Stomach (tissue), 8 donors: ENCODE measurements at regions not wholly inside any gene's neighbourhood (a gene's known extent, or its start where the extent isn't known, plus 50 kb on each side); places are given as distances from the start of the nearest gene placed in this dataset.

Experiments
- DNase-seq, 2 donors: peaks; one replicate each; pipeline versions ENCODE4 v3.0.0 to v3.0.0-alpha.2; 2013 to 2019
- H3K27ac ChIP-seq, 5 donors: fragments of 200-600 bp in 4 of 5; sonication (generic) in 4 of 5; one replicate each; pipeline ENCODE4 v1.5.1; 2013 to 2019; ENCODE audit warnings: mild to moderate bottlenecking in 1 of 5, moderate library complexity in 1 of 5
- H3K27me3 ChIP-seq, 3 donors: fragments of 200-600 bp; sonication (generic); one replicate each; pipeline ENCODE4 v1.5.1; 2017 to 2019; ENCODE audit warnings: mixed run types in 1 of 3
- H3K36me3 ChIP-seq, 4 donors: fragments of 200-600 bp; sonication (generic); 1 replicate in 3 of 4; 2 replicates in 1 of 4; pipeline ENCODE4 v1.5.1; 2016 to 2019
- H3K4me1 ChIP-seq, 4 donors: fragments of 200-600 bp; sonication (generic); one replicate each; pipeline ENCODE4 v1.5.1; 2016 to 2019
- H3K4me3 ChIP-seq, 4 donors: fragments of 200-600 bp; sonication (generic) in 3 of 4; one replicate each; pipeline ENCODE4 v1.5.1; 2016 to 2019; ENCODE audit warnings: mild to moderate bottlenecking in 1 of 4
- H3K9me3 ChIP-seq, 4 donors: fragments of 200-600 bp; sonication (generic); one replicate each; pipeline ENCODE4 v1.5.1; 2016 to 2019
- EP300 ChIP-seq: sonication (generic); formaldehyde crosslinking; IDR thresholded peaks from one replicate; pipeline ENCODE4 v1.6.1; 2017; ENCODE audit warnings: antibody characterized with exemption
- POLR2A ChIP-seq, 4 donors: fragments of 450-650 bp; IDR thresholded peaks; one replicate each; pipeline ENCODE4 v1.6.1; 2016; ENCODE audit warnings: antibody characterized with exemption in 4 of 4, control low read depth in 2 of 4, mild to moderate bottlenecking in 1 of 4, moderate library complexity in 1 of 4
- POLR2AphosphoS5 ChIP-seq, 3 donors: sonication (generic); formaldehyde crosslinking; IDR thresholded peaks; one replicate each; pipeline ENCODE4 v1.6.1; 2016; ENCODE audit warnings: antibody characterized with exemption in 3 of 3
- WGBS, 5 donors: extraction: QIAGEN DNeasy Blood & Tissue Kit in 3 of 5; methylation state at CpG; one replicate each; pipeline versions ENCODE4 v1.1.5 to v1.1.7; 2013 to 2018; 5-methylcytosine and 5-hydroxymethylcytosine counted together
- intact Hi-C: fragments of 100-400 bp; cut with DNase I; formaldehyde crosslinking; loops from one replicate; pipeline ENCODE4 v1.15.1; 2023; ENCODE audit warnings: low total_unique reads
- TF ChIP-seq, protein P1 (sequence below), 7 experiments: fragments of 450-650 bp in 4 of 7; fragments of 200-600 bp in 3 of 7; sonication (generic) in 3 of 7; IDR thresholded peaks; one replicate each; pipeline ENCODE4 v1.5.1; 2016 to 2019; ENCODE audit warnings: antibody characterized with exemption in 7 of 7, control low read depth in 2 of 7, mild to moderate bottlenecking in 1 of 7
- donor health status: healthy with polysubstance abuse.
- donor health status: Bipolar disorder and iron deficiency.
- donor health status: healthy.

DNA sequence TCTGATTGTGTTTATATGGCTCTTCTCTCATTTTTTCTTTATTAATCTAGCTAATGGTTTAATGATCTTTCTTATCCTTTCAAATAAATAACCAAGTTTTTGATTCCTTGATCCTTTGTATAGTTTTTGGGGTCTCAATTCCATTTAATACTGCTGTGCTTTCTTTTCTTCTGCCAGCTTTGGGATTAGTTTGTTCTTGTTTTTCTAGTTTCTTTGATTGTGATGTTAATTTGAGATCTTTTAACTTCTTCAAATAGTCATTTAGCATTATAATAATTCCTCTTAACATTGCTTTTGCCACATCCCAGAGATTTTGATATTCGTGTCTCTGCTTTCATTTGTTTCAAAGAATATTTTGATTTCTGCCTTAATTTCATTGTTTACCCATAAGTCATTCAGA lies 1126.6 kb downstream of the NAALADL2 start:
- intact Hi-C loops = no loop called here
- no peak overlapping the region for H3K27ac ChIP-seq
- H3K4me3 ChIP-seq = no peak overlapping the region
- H3K4me1 ChIP-seq = no peaks in the 10 kb centered on the region
- no peak for DNase-seq
- 56 to 64% (median 62%) methylated on average over 1 of the region's 1 CpG for WGBS, 5 donors
- H3K36me3 ChIP-seq = no peaks in the 10 kb centered on the region
- peaks cover 0 to 13% (median 6%) of the 10 kb centered on the region in 4 donors for H3K9me3 ChIP-seq
- TF ChIP-seq POLR2A (IDR thresholded peaks at IDR 0.05) = no peak
- H3K27me3 ChIP-seq = no peaks in the 10 kb centered on the region

DNA sequence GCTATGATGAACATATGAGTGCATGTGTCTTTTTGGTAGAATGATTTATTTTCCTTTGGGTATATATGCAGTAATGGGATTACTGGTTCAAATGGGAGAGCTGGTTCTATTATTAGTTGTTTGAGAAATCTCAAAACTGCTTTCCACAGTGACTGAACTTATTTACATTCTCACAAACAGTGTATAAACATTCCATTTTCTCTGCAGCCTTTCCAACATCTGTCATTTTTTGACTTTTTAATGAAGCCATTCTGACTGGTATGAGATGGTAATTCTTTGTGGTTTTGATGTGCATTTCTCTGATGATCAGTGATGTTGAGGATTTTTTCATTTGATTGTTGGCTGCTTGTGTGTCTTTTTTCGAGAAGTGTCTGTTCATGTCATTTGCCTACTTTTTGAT lies 1124.2 kb downstream of the NAALADL2 start:
- H3K36me3 ChIP-seq = no peaks in the 10 kb centered on the region
- H3K9me3 ChIP-seq = peaks cover 0 to 14% (median 6%) of the 10 kb centered on the region in 4 donors
- DNase-seq = no peak
- no peaks in the 10 kb centered on the region for H3K27me3 ChIP-seq
- intact Hi-C loops = no loop called here
- no peak overlapping the region for H3K27ac ChIP-seq
- 0 to 73% (median 45%) methylated on average over 1 of the region's 1 CpG for WGBS, 5 donors
- no peaks in the 10 kb centered on the region for H3K4me1 ChIP-seq
- no peak for TF ChIP-seq POLR2A (IDR thresholded peaks at IDR 0.05)
- TF ChIP-seq EP300 = no peak
- no peak for TF ChIP-seq POLR2AphosphoS5 (IDR thresholded peaks at IDR 0.05)
- TF ChIP-seq, protein P1, sequence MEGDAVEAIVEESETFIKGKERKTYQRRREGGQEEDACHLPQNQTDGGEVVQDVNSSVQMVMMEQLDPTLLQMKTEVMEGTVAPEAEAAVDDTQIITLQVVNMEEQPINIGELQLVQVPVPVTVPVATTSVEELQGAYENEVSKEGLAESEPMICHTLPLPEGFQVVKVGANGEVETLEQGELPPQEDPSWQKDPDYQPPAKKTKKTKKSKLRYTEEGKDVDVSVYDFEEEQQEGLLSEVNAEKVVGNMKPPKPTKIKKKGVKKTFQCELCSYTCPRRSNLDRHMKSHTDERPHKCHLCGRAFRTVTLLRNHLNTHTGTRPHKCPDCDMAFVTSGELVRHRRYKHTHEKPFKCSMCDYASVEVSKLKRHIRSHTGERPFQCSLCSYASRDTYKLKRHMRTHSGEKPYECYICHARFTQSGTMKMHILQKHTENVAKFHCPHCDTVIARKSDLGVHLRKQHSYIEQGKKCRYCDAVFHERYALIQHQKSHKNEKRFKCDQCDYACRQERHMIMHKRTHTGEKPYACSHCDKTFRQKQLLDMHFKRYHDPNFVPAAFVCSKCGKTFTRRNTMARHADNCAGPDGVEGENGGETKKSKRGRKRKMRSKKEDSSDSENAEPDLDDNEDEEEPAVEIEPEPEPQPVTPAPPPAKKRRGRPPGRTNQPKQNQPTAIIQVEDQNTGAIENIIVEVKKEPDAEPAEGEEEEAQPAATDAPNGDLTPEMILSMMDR (IDR thresholded peaks at IDR 0.05) = no peak
- no peak overlapping the region for H3K4me3 ChIP-seq

DNA sequence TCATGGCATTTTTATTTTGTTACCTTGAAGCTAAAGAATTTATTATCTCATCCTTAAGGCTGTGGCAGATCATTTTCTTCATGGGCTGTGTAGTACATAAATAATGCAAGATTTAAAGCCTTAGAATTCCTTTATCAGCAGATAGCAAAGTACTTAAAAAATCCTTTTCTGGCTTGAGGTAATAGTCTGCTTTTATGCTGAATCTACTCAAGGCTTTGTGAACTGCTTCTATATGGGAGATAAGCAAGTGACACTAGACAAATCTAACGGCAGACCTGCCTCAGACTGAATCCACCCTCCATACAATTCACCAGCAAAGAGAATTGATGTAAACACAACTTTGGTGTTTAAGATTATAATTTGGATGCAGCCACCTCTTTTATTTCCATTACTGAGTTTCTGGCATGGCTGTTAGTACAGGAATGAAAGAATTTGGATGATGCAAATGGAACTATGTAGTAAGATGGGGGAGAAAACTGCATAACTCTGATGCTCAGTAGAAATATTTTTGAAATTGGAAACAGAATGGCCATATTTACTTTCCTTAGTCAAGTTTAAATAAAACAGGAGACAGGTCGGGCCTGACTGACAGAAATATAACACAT lies 1121.5 kb downstream of the NAALADL2 start:
- 29 to 43% (median 34%) methylated on average over 2 of the region's 2 CpGs for WGBS, 5 donors
- Histone ChIP-seq H3K36me3 (no peaks in the 10 kb centered on the region), H3K9me3 (peaks cover 0 to 4% (median 1%) of the 10 kb centered on the region in 4 donors), H3K4me3 (no peak overlapping the region), H3K27ac (no peak overlapping the region), H3K4me1 (no peaks in the 10 kb centered on the region), H3K27me3 (no peaks in the 10 kb centered on the region)
- DNase-seq = peak in 1 of 2 donors; percentile 31
- intact Hi-C loops = no loop called here
- TF ChIP-seq, protein P1 (IDR thresholded peaks at IDR 0.05) = no peak
- no peak for TF ChIP-seq POLR2A (IDR thresholded peaks at IDR 0.05)
- TF ChIP-seq POLR2AphosphoS5 (IDR thresholded peaks at IDR 0.05) = no peak
- TF ChIP-seq EP300 = no peak

DNA sequence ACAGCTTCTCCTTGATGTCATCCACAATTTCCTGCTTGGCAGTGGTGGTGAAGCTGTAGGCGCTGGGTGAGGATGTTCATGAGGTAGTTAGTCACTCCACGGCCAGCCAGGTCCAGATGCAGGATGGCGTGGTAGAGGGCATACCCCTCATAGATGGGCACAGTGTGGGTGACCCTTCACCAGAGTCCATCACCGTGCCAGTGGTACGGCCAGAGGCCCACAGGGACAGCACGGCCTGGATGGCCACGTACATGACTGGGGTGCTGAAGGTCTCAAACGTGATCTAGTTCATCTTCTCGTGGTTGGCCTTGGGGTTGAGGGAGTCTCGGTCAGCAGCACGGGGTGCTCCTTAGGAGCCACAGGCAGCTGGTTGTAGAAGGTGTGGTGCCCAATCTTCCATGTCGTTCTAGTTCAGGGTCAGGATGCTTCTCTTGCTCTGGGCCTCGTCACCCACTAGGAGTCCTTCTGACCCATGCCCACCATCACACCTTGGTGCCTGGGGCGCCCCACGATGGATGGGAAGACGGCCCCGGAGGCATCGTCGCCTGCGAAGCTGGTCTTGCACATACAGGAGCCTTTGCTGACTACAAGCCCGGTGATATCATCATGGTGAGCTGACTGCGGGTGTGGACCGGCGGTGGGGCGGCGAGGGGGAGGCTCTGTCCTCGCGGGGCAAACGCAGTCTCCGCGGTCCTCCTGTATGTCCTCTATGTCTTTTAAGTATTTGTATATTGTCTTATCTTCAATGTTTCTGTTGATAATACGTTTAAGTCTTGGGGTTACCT lies 1119.0 kb downstream of the NAALADL2 start:
- TF ChIP-seq POLR2A (IDR thresholded peaks at IDR 0.05) (no peak), POLR2AphosphoS5 (IDR thresholded peaks at IDR 0.05) (no peak), EP300 (no peak)
- TF ChIP-seq, protein P1 (IDR thresholded peaks at IDR 0.05) = no peak
- Histone ChIP-seq H3K36me3 (no peaks in the 10 kb centered on the region), H3K27ac (no peak overlapping the region), H3K27me3 (no peaks in the 10 kb centered on the region), H3K4me3 (no peak overlapping the region), H3K9me3 (peaks cover 0 to 4% (median 1%) of the 10 kb centered on the region in 4 donors), H3K4me1 (no peaks in the 10 kb centered on the region)
- WGBS, 5 donors = 93 to 96% (median 96%) methylated on average over 29 to 32 of the region's 32 CpGs
- intact Hi-C loops = no loop called here
- no peak for DNase-seq

DNA sequence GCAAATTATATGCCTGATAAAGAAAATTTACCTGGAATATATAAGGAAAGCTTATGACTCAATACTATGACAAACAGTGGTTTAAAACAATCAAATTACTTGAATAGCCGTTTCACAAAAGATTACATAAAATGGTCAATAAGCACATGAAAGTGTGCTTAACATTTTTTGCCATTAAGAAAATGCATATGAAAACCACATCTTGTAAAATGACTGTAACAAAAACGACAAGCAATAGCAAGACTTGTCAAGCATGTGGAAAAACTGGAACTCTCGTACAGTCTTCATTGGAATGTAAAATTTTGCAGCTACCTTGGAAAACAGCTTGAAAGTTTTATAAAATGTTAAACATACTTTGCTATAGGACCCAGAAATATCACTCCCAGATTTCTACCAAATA lies 1110.3 kb downstream of the NAALADL2 start:
- intact Hi-C loops = no loop called here
- no peak for DNase-seq
- TF ChIP-seq POLR2A (IDR thresholded peaks at IDR 0.05) = no peak
- no peak for TF ChIP-seq EP300
- 74 to 87% (median 79%) methylated on average over 3 of the region's 3 CpGs for WGBS, 5 donors
- H3K27ac ChIP-seq = no peak overlapping the region
- H3K9me3 ChIP-seq = peaks cover 0 to 31% (median 17%) of the 10 kb centered on the region in 4 donors
- H3K4me1 ChIP-seq = no peaks in the 10 kb centered on the region
- H3K27me3 ChIP-seq = no peaks in the 10 kb centered on the region
- H3K36me3 ChIP-seq = no peaks in the 10 kb centered on the region
- no peak overlapping the region for H3K4me3 ChIP-seq
